ENCODE measurements at regions not wholly inside any gene's neighbourhood (a gene's known extent, or its start where the extent isn't known, plus 50 kb on each side); places are given as distances from the start of the nearest gene placed in this dataset.

- no peak for TF ChIP-seq CTCF (IDR thresholded peaks at IDR 0.05)
- TF ChIP-seq POLR2A (IDR thresholded peaks at IDR 0.05): no peak
- no peak for TF ChIP-seq EP300 (IDR thresholded peaks at IDR 0.05)
Measured at GRCh38 chr16:52613508-52613907, 66.6 kb upstream of the TOX3 start.

All from tibial nerve (tissue), 4 donors.